HCT116 (cell line): ENCODE measurements at regions not wholly inside any gene's neighbourhood (a gene's known extent, or its start where the extent isn't known, plus 50 kb on each side); places are given as distances from the start of the nearest gene placed in this dataset.

ENCODE experiments used
- ATAC-seq: fragments of 200-7000 bp; cut with Tn5 transposase; 2 replicates; pipeline ENCODE4 v1.9.1; 2020; ENCODE audit warnings: mild to moderate bottlenecking, moderate library complexity
- BruUV-seq: library from RNA; stranded (reverse); fragments of 400-500 nt; replicated peaks from 2 replicates; lab custom pipeline; 2021; lab: Mats Ljungman, UMichigan
- CTCF ChIA-PET: fragments of 300-600 bp; sonication (Branson Sonifier 250); formaldehyde crosslinking; loops from one replicate; lab custom pipeline; 2021; ENCODE audit warnings: antibody characterized with exemption; lab: Charles Lee
- POLR2A ChIA-PET: fragments of 300-600, 350-600 bp; sonication (Branson Sonifier 250); formaldehyde crosslinking; loops from one replicate; lab custom pipeline; 2021; ENCODE audit warnings: antibody characterized with exemption; lab: Charles Lee
- RAD21 ChIA-PET, 2 experiments: fragments of 300-600 bp; sonication (Branson Sonifier 250); formaldehyde crosslinking; loops; one replicate each; lab custom pipeline; 2023; ENCODE audit warnings: low total read pairs in 2 of 2; ENCODE audit not compliant: uncharacterized antibody in 2 of 2, unreplicated experiment in 2 of 2, low non-redundant PET in 1 of 2; lab: Charles Lee
- DNase-seq: peaks from one replicate; pipeline ENCODE4 v3.0.0-alpha.2; 2010; ENCODE audit warnings: low read depth, low spot score
- H2AFZ ChIP-seq: fragments of 200-600 bp; shearing (Covaris generic), sonication (generic); 2 replicates; pipeline ENCODE4 v1.6.1; 2017; ENCODE audit warnings: low read depth, mixed run types, mixed read lengths, antibody characterized with exemption, low read length; ENCODE audit not compliant: poor library complexity, severe bottlenecking
- H3K27ac ChIP-seq: 2 replicates; pipeline ENCODE4 v1.5.1; 2012; ENCODE audit warnings: low read depth, low read length
- H3K27me3 ChIP-seq: fragments of 200-600 bp; sonication (generic); 2 replicates; pipeline ENCODE4 v1.6.1; 2016; ENCODE audit warnings: mixed run types, low read length, mixed read lengths; ENCODE audit not compliant: insufficient read depth
- H3K36me3 ChIP-seq, 2 experiments: fragments of 200-500 bp in 1 of 2; fragments of 200-600 bp in 1 of 2; sonication (Bioruptor generic) in 1 of 2; sonication (generic) in 1 of 2; 2 replicates each; pipeline versions ENCODE4 v1.5.1 to v1.6.1; 2014 to 2016; ENCODE audit warnings: low read length in 2 of 2, inconsistent platforms in 1 of 2, mixed read lengths in 1 of 2, mixed run types in 1 of 2; ENCODE audit not compliant: insufficient read depth in 2 of 2, control insufficient read depth in 1 of 2
- H3K4me1 ChIP-seq, 2 experiments: fragments of 200-600 bp in 1 of 2; sonication (generic) in 1 of 2; 2 replicates each; pipeline versions ENCODE4 v1.5.1 to v1.6.1; 2012 to 2017; ENCODE audit warnings: low read length in 2 of 2, inconsistent platforms in 1 of 2, mild to moderate bottlenecking in 1 of 2, mixed read lengths in 1 of 2, mixed run types in 1 of 2, moderate library complexity in 1 of 2; ENCODE audit not compliant: insufficient read depth in 2 of 2, control insufficient read depth in 1 of 2
- H3K4me2 ChIP-seq: fragments of 200-600 bp; sonication (generic); 2 replicates; pipeline ENCODE4 v1.6.1; 2017; ENCODE audit warnings: mixed run types, low read length, mixed read lengths
- H3K4me3 ChIP-seq, 2 experiments: fragments of 200-600 bp in 1 of 2; sonication (generic) in 1 of 2; replicated peaks in 1 of 2; 2 replicates each; pipeline ENCODE4 v1.5.1; 2011 to 2016; ENCODE audit warnings: low read length in 2 of 2, control low read depth in 1 of 2, low read depth in 1 of 2, mild to moderate bottlenecking in 1 of 2, mixed read lengths in 1 of 2, mixed run types in 1 of 2
- H3K79me2 ChIP-seq: fragments of 200-600 bp; sonication (generic); 2 replicates; pipeline ENCODE4 v1.6.1; 2017; ENCODE audit warnings: mild to moderate bottlenecking, mixed run types, low read length, moderate library complexity, mixed read lengths; ENCODE audit not compliant: insufficient read depth
- H3K9ac ChIP-seq: fragments of 200-600 bp; sonication (generic); 2 replicates; pipeline ENCODE4 v1.6.1; 2016; ENCODE audit warnings: low read length, mixed read lengths
- H3K9me2 ChIP-seq: fragments of 200-600 bp; sonication (generic), shearing (Covaris generic); 2 replicates; pipeline ENCODE4 v1.6.1; 2017; ENCODE audit warnings: mixed run types, mild to moderate bottlenecking, moderate library complexity; ENCODE audit not compliant: insufficient read depth
- H3K9me3 ChIP-seq, 2 experiments: fragments of 200-500 bp in 1 of 2; fragments of 200-600 bp in 1 of 2; sonication (Bioruptor generic) in 1 of 2; sonication (generic) in 1 of 2; 2 replicates each; pipeline ENCODE4 v1.6.1; 2014 to 2017; ENCODE audit warnings: low read length in 2 of 2, mixed read lengths in 2 of 2, inconsistent platforms in 1 of 2, low read depth in 1 of 2, mild to moderate bottlenecking in 1 of 2, mixed run types in 1 of 2, moderate library complexity in 1 of 2; ENCODE audit not compliant: control insufficient read depth in 1 of 2, insufficient read depth in 1 of 2
- H4K20me1 ChIP-seq: fragments of 200-600 bp; sonication (generic), shearing (Covaris generic); 2 replicates; pipeline ENCODE4 v1.6.1; 2017; ENCODE audit warnings: mixed run types, mild to moderate bottlenecking, moderate library complexity; ENCODE audit not compliant: insufficient read depth
- CBX3 ChIP-seq: IDR thresholded peaks from 2 replicates; pipeline ENCODE4 v1.6.1; 2012; ENCODE audit warnings: low read depth
- EGR1 ChIP-seq: IDR thresholded peaks from 2 replicates; pipeline ENCODE4 v1.6.1; 2012; ENCODE audit warnings: low read depth
- ELF1 ChIP-seq: IDR thresholded peaks from 2 replicates; pipeline ENCODE4 v1.6.1; 2012; ENCODE audit warnings: low read depth, borderline replicate concordance
- JUND ChIP-seq: IDR thresholded peaks from 2 replicates; pipeline ENCODE4 v1.6.1; 2012
- POLR2A ChIP-seq: IDR thresholded peaks from 2 replicates; pipeline ENCODE4 v1.7.0; 2011; ENCODE audit warnings: borderline replicate concordance; ENCODE audit not compliant: insufficient read depth, insufficient read length; ENCODE audit errors: extremely low read depth
- POLR2AphosphoS5 ChIP-seq: IDR thresholded peaks from 2 replicates; pipeline ENCODE4 v1.6.1; 2011; ENCODE audit warnings: mild to moderate bottlenecking, low read depth, low read length, moderate library complexity
- SRF ChIP-seq: IDR thresholded peaks from 2 replicates; pipeline ENCODE4 v1.6.1; 2012; ENCODE audit warnings: low read depth
- YY1 ChIP-seq: IDR thresholded peaks from 2 replicates; pipeline ENCODE4 v1.6.1; 2011; ENCODE audit warnings: low read length, low read depth, moderate library complexity, mild to moderate bottlenecking; ENCODE audit not compliant: insufficient replicate concordance; ENCODE audit errors: extremely low read depth
- ZFX ChIP-seq: fragments of 450-650 bp; IDR thresholded peaks from 2 replicates; pipeline ENCODE4 v1.6.1; 2017
- intact Hi-C: fragments of 100-400 bp; cut with micrococcal nuclease; formaldehyde crosslinking; loops from 2 replicates; pipeline ENCODE4 v1.10.0; 2022
- TF ChIP-seq, protein P1 (sequence below): IDR thresholded peaks from 2 replicates; pipeline ENCODE4 v1.6.1; 2011; ENCODE audit warnings: mild to moderate bottlenecking, low read length, moderate library complexity; ENCODE audit not compliant: insufficient replicate concordance; ENCODE audit errors: extremely low read depth
- TF ChIP-seq, protein P2 (sequence below): IDR thresholded peaks from 2 replicates; pipeline ENCODE4 v1.6.1; 2012
- TF ChIP-seq, protein P3 (sequence below): IDR thresholded peaks from 2 replicates; pipeline ENCODE4 v1.6.1; 2012; ENCODE audit warnings: low read depth
- TF ChIP-seq, protein P4 (sequence below): IDR thresholded peaks from 2 replicates; pipeline ENCODE4 v1.6.1; 2012

DNA sequence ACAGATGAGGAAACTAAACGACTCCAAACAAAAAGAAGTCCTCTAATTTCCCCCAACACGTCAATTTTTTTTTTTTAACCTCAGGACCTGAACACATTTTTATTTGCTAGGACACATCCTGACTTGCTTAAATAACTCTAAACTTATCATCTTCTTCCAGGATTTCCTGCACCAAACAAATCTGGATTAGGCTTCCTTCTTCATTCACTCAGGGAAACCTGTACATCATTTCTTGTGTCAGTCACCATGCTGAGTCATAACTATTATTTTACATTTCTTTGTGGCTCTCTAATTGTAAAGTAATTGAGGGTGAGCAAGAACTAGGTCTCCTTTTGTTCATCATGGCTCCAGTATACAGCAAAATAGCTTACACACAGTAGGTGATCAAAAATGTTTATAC lies 433.4 kb upstream of the GBE1 start (continued):
- TF ChIP-seq, protein P1, sequence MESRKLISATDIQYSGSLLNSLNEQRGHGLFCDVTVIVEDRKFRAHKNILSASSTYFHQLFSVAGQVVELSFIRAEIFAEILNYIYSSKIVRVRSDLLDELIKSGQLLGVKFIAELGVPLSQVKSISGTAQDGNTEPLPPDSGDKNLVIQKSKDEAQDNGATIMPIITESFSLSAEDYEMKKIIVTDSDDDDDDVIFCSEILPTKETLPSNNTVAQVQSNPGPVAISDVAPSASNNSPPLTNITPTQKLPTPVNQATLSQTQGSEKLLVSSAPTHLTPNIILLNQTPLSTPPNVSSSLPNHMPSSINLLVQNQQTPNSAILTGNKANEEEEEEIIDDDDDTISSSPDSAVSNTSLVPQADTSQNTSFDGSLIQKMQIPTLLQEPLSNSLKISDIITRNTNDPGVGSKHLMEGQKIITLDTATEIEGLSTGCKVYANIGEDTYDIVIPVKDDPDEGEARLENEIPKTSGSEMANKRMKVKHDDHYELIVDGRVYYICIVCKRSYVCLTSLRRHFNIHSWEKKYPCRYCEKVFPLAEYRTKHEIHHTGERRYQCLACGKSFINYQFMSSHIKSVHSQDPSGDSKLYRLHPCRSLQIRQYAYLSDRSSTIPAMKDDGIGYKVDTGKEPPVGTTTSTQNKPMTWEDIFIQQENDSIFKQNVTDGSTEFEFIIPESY = no peak
- TF ChIP-seq ZFX (no peak), SRF (no peak)

DNA sequence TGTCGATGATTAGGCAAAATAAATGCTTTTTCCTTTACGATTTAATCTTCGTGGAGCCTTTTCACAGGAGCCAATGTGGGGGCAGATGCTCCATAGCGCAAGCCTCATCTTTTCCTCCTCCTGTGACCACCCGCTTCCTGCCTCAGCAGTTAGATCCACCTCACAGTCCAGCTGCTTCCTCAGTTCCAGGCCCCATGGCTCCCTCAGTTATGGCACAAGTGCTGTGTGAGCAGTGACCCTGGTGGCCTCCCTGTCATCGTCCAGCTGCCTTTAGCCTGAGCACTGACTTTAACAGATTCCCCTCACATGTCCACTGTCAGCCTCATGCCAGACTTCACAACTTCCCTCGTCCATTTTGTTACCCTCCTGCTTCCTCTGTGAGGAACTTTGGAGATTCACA lies 424.6 kb upstream of the GBE1 start:
- Histone ChIP-seq H3K9ac (no peak overlapping the region), H4K20me1 (no peaks in the 10 kb centered on the region), H3K4me2 (no peak overlapping the region), H3K4me3 (no peak overlapping the region), H2AFZ (no peak overlapping the region), H3K9me2 (no peaks in the 10 kb centered on the region), H3K27ac (no peak overlapping the region), H3K36me3 (no peaks in the 10 kb centered on the region), H3K79me2 (no peaks in the 10 kb centered on the region), H3K9me3 (no peaks in the 10 kb centered on the region), H3K27me3 (no peaks in the 10 kb centered on the region), H3K4me1 (no peaks in the 10 kb centered on the region)
- ChIA-PET RAD21 (no interaction called here), CTCF (no interaction called here), POLR2A (no interaction called here)
- intact Hi-C loops = no loop called here
- no peak for DNase-seq
- no peak for TF ChIP-seq POLR2A
- no peak for TF ChIP-seq JUND
- TF ChIP-seq, protein P2, sequence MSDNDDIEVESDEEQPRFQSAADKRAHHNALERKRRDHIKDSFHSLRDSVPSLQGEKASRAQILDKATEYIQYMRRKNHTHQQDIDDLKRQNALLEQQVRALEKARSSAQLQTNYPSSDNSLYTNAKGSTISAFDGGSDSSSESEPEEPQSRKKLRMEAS = no peak
- TF ChIP-seq SRF = no peak
- TF ChIP-seq POLR2AphosphoS5 = no peak
- TF ChIP-seq, protein P3, sequence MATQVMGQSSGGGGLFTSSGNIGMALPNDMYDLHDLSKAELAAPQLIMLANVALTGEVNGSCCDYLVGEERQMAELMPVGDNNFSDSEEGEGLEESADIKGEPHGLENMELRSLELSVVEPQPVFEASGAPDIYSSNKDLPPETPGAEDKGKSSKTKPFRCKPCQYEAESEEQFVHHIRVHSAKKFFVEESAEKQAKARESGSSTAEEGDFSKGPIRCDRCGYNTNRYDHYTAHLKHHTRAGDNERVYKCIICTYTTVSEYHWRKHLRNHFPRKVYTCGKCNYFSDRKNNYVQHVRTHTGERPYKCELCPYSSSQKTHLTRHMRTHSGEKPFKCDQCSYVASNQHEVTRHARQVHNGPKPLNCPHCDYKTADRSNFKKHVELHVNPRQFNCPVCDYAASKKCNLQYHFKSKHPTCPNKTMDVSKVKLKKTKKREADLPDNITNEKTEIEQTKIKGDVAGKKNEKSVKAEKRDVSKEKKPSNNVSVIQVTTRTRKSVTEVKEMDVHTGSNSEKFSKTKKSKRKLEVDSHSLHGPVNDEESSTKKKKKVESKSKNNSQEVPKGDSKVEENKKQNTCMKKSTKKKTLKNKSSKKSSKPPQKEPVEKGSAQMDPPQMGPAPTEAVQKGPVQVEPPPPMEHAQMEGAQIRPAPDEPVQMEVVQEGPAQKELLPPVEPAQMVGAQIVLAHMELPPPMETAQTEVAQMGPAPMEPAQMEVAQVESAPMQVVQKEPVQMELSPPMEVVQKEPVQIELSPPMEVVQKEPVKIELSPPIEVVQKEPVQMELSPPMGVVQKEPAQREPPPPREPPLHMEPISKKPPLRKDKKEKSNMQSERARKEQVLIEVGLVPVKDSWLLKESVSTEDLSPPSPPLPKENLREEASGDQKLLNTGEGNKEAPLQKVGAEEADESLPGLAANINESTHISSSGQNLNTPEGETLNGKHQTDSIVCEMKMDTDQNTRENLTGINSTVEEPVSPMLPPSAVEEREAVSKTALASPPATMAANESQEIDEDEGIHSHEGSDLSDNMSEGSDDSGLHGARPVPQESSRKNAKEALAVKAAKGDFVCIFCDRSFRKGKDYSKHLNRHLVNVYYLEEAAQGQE = no peak
- no peak for TF ChIP-seq CBX3
- TF ChIP-seq, protein P4, sequence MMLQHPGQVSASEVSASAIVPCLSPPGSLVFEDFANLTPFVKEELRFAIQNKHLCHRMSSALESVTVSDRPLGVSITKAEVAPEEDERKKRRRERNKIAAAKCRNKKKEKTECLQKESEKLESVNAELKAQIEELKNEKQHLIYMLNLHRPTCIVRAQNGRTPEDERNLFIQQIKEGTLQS = no peak
- no peak for TF ChIP-seq YY1
- no peak for TF ChIP-seq EGR1
- TF ChIP-seq ELF1 = no peak
- no TSS peak for BruUV-seq
- ATAC-seq = no peak
